SK-N-SH (cell line): ENCODE measurements at regions not wholly inside any gene's neighbourhood (a gene's known extent, or its start where the extent isn't known, plus 50 kb on each side); places are given as distances from the start of the nearest gene placed in this dataset.
"Not testable (repeated sequence)": the region's sequence is repeated elsewhere in the genome, so short reads cannot be mapped to it uniquely, and the experiment has no call there.

Experiments
- NFIC ChIP-seq: IDR thresholded peaks from 2 replicates; pipeline ENCODE4 v1.4.0; 2012; ENCODE audit warnings: borderline replicate concordance
- POLR2AphosphoS5 ChIP-seq: IDR thresholded peaks from 2 replicates; pipeline ENCODE4 v1.6.1; 2012; ENCODE audit warnings: low read depth, low read length
- TF ChIP-seq, protein P1 (sequence below): IDR thresholded peaks from 2 replicates; pipeline ENCODE4 v1.4.0; 2012; ENCODE audit warnings: low read depth
- TF ChIP-seq, protein P2 (sequence below): fragments of 200-600 bp; sonication (generic); IDR thresholded peaks from 2 replicates; pipeline ENCODE4 v1.6.1; 2017; ENCODE audit warnings: antibody characterized with exemption, mild to moderate bottlenecking, moderate library complexity

DNA sequence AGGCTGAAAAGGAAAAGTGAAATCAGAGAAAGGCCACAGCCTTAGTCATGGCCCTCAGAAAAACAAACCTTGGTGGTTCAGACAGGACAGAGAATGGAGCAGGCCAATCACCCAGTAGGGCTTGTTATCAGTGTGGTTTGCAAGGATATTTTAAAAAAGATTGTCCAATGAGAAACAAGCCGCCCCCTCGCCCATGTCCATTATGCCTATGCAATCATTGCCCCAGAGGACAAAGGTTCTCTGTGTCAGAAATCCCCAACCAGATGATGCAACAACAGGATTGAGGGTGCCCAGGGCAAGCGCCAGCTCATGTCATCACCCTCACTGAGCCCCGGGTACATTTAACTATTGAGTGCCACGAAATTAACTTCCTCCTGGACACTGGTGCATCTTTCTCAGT lies 326.7 kb downstream of the SRGAP2C start:
- not testable (repeated sequence) for TF ChIP-seq POLR2AphosphoS5, NFIC
- TF ChIP-seq, protein P1, sequence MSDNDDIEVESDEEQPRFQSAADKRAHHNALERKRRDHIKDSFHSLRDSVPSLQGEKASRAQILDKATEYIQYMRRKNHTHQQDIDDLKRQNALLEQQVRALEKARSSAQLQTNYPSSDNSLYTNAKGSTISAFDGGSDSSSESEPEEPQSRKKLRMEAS, result not testable (repeated sequence)
- TF ChIP-seq, protein P2, sequence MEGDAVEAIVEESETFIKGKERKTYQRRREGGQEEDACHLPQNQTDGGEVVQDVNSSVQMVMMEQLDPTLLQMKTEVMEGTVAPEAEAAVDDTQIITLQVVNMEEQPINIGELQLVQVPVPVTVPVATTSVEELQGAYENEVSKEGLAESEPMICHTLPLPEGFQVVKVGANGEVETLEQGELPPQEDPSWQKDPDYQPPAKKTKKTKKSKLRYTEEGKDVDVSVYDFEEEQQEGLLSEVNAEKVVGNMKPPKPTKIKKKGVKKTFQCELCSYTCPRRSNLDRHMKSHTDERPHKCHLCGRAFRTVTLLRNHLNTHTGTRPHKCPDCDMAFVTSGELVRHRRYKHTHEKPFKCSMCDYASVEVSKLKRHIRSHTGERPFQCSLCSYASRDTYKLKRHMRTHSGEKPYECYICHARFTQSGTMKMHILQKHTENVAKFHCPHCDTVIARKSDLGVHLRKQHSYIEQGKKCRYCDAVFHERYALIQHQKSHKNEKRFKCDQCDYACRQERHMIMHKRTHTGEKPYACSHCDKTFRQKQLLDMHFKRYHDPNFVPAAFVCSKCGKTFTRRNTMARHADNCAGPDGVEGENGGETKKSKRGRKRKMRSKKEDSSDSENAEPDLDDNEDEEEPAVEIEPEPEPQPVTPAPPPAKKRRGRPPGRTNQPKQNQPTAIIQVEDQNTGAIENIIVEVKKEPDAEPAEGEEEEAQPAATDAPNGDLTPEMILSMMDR, result not testable (repeated sequence)
